Fibroblast of mammary gland (primary cell): ENCODE measurements at regions not wholly inside any gene's neighbourhood (a gene's known extent, or its start where the extent isn't known, plus 50 kb on each side); places are given as distances from the start of the nearest gene placed in this dataset.

Experiments used
- DNase-seq: peaks from one replicate; pipeline ENCODE4 v3.0.0-alpha.2; 2010; ENCODE audit warnings: low read depth
- H3K4me3 ChIP-seq: 2 replicates; pipeline ENCODE4 v1.5.1; 2011; ENCODE audit warnings: low read depth, mild to moderate bottlenecking, low read length, moderate library complexity; ENCODE audit not compliant: control insufficient read depth
- TF ChIP-seq, protein P1 (sequence below): conservative IDR thresholded peaks from 2 replicates; pipeline ENCODE4 v1.5.1; 2011; ENCODE audit warnings: low read depth, low read length, inconsistent platforms; ENCODE audit not compliant: control insufficient read depth, insufficient read depth

DNA sequence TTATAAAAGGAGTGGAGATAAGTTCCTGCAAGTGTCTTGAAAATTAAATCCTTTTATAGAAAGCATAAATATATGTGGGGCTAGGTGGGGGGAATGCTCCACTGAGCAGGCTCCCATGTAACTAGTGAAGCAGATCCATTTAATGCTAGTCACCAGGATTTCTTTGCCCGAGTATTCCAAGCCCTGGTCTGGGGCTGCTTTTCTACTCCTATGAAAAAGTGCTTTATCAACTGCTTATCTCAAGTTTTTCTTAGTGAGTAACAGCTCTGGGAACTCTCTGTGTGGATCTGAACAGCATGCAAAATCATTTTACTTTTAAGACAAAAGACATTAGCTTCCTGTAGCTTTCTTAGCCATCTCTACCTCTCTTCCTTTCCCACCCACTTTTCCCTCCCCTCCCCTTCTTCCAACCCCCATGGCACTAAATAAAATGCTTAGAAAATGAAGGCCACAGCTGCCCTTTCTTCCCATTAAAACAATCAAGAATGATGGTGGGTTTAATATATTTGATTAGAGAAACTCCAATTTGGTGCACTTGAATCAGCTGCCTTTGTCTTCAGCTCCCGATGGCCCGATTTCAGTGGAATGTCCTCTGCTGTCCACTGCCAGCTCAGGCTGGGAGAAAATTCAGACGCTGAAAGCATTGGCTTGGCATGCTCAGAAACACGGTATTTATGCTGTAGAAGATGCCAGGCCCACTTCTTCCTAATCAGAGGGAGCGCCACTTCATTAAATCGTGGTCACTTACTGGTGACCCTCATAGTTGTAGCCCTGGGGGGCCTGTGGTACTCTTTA, 475.1 kb downstream of the FOXO1 start:
- no peak for DNase-seq
- no peak overlapping the region for H3K4me3 ChIP-seq
- TF ChIP-seq, protein P1, sequence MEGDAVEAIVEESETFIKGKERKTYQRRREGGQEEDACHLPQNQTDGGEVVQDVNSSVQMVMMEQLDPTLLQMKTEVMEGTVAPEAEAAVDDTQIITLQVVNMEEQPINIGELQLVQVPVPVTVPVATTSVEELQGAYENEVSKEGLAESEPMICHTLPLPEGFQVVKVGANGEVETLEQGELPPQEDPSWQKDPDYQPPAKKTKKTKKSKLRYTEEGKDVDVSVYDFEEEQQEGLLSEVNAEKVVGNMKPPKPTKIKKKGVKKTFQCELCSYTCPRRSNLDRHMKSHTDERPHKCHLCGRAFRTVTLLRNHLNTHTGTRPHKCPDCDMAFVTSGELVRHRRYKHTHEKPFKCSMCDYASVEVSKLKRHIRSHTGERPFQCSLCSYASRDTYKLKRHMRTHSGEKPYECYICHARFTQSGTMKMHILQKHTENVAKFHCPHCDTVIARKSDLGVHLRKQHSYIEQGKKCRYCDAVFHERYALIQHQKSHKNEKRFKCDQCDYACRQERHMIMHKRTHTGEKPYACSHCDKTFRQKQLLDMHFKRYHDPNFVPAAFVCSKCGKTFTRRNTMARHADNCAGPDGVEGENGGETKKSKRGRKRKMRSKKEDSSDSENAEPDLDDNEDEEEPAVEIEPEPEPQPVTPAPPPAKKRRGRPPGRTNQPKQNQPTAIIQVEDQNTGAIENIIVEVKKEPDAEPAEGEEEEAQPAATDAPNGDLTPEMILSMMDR: no peak

GRCh38 chr13:40192452-40192851, 474.0 kb downstream of the FOXO1 start:
- DNase-seq: no peak
- TF ChIP-seq, protein P1: no peak
- no peak overlapping the region for H3K4me3 ChIP-seq

GRCh38 chr13:40192858-40193257, 473.6 kb downstream of the FOXO1 start:
- no peak for DNase-seq
- H3K4me3 ChIP-seq: no peak overlapping the region
- TF ChIP-seq, protein P1: no peak

DNA sequence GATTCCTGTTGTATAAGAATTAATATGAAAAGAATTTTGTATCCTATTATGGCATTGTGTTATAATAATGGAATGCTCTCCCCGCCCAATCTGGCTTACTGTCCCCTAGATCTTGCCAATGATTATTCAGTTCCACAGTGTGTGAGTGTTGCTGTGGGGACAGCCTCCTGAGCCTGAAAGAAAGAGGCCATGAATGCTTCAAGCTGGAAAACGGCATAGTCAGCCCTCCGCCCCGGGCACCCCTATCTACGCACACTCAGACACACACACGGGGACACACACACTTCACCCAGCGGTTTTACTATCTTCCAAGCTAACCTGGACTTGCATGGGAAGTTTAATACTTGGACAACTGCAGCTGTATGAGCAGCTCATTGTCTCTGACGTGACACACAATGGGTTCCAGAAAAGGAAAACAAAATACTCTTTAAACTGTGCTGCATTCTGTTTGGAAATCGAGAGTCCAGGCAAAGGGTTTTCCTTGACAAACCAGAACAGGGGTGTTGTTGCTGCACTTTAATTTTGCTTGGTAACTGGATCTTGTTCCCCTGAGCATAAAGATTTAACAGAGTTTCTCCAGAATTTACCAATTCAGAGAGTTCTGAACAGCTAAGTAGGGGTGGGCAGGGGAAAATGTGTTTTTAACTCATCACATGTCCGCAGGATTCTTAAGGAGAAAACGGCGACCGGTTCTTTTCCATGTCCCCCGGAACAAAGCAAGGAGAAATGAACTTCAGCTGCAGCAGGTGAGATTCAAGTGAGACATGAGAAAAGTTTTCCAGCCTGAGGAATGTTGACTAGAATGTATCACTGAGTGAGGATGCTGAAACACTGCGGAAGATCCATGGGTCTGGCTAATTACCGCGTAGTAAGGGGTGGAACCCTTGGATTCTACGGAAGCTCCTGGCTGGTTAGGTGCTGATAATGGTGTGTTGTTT, 472.9 kb downstream of the FOXO1 start:
- no peak overlapping the region for H3K4me3 ChIP-seq
- TF ChIP-seq, protein P1: no peak
- DNase-seq: peak; percentile 54

GRCh38 chr13:40194224-40194806, 472.1 kb downstream of the FOXO1 start:
- peak; percentile 48 for DNase-seq
- TF ChIP-seq, protein P1: no peak
- H3K4me3 ChIP-seq: no peak overlapping the region

GRCh38 chr13:40197049-40197448, 469.4 kb downstream of the FOXO1 start:
- TF ChIP-seq, protein P1: no peak
- no peak for DNase-seq
- no peak overlapping the region for H3K4me3 ChIP-seq
